ENCODE measurements at regions not wholly inside any gene's neighbourhood (a gene's known extent, or its start where the extent isn't known, plus 50 kb on each side); places are given as distances from the start of the nearest gene placed in this dataset.
A peak's percentile ranks its signal among the peaks of the same experiment; 100 is the strongest.
"Not testable (repeated sequence)": the region's sequence is repeated elsewhere in the genome, so short reads cannot be mapped to it uniquely, and the experiment has no call there.

- no peak for DNase-seq (ENCODE audit: low read depth in 2 of 2)
Measured at GRCh38 chr7:106376026-106376799, 91.4 kb upstream of the NAMPT start.

- DNase-seq (ENCODE audit: low read depth in 2 of 2), result no peak
Measured at GRCh38 chr7:106375499-106375898, 90.7 kb upstream of the NAMPT start.

DNA sequence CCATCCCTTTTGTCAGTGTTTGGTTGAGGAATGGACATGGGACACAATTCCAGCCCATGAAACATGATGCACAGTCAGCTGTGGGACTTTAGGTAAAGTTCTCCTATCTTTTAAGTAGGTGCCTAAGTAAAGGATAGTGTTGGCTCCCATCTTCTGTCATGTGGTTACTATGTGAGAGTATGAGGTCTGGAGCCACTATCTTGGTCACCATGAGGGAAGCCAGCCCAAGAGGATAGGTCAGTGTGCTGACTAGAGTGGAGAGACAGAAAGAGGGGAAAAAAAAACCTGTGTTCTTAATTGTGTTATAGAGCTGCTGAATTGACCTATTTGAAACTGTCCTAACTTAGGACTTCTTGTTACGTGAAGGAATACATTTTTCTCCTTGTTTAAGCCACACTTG, 89.7 kb upstream of the NAMPT start:
- DNase-seq (ENCODE audit: low read depth in 2 of 2), result no peak

DNA sequence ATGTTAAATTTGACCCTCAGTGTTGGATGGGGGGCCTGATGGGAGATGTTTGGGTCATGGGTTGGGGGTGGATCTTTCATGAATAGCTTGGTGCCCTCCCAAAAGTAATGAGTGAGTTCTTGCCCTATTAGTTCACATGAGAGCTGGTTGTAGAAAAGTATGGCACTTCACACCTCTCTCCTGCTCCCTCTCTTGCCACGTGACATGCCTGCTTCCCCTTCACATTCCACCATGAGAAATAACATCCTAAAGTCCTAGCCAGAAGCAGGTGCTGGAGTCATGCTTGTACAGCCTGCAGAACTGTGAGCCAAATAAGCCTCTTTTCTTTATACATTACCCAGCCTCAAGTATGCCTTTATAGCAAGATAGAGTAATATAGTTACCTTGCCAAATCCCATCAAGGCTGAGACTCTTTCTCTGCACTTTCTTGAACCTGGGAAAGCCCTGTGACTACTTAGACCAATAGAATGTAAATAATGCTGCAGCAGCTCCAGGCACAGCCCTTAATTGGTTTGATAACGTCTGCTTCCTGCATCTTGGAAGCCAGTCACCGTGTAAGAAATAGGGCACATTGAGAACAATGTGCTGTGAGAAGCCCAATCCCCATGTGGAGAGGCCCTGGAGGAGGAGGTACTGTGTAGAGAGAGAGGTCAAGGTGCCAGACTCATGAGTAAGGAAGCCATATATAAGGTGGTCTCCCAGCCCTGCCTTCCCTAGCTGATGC, 88.0 kb upstream of the NAMPT start:
- DNase-seq (ENCODE audit: low read depth in 2 of 2), result no peak

- no peak for DNase-seq (ENCODE audit: low read depth in 2 of 2)
Measured at GRCh38 chr7:106372126-106372525, 87.3 kb upstream of the NAMPT start.

- no peak for DNase-seq (ENCODE audit: low read depth in 2 of 2)
Measured at GRCh38 chr7:106371629-106372028, 86.8 kb upstream of the NAMPT start.

DNA sequence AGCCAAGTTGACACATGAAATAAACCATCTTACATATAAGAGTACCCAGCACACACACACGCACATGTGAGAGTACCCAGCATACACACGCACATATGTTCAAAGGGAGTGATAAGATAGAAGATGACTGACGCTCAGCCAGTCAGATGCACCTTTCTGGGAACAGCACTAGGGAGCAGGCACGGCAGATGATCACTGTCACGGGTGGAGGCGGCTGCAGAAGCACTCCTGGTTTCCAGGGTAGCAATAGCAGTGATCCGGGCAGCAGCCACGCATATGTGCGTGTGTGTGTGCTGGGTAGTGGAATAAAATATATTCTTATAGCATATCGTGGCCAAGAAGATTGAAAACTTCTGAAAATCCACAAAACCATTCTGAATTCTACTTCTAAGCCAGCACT, 85.8 kb upstream of the NAMPT start:
- DNase-seq (ENCODE audit: low read depth in 2 of 2), result no peak

- no peak for DNase-seq (ENCODE audit: low read depth in 2 of 2)
Measured at GRCh38 chr7:106369816-106370215, 85.0 kb upstream of the NAMPT start.

DNA sequence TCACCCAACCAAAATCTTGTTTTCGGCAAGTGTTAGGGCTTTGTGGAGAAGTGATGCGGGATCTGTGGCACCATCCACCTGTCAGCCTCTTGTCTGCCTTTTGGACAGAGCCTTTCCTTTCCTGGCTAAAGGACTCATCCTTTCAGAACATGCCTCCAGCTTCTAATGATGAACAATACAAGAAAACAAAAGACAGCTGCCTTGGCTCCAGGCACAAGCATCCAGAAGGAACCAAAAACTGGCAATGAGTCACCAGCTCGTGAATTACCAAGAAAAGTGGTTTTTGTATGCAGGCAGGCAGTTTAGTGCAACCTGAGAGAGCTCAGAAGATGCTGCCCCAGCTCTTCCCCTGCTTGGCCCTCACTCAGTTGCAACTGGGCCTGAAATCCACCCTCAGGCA, 84.6 kb upstream of the NAMPT start:
- no peak for DNase-seq (ENCODE audit: low read depth in 2 of 2)

GRCh38 chr7:106367664-106368063, 82.9 kb upstream of the NAMPT start:
- no peak for DNase-seq (ENCODE audit: low read depth in 2 of 2)

- no peak for DNase-seq (ENCODE audit: low read depth in 2 of 2)
Measured at GRCh38 chr7:106367018-106367420, 82.2 kb upstream of the NAMPT start.

DNA sequence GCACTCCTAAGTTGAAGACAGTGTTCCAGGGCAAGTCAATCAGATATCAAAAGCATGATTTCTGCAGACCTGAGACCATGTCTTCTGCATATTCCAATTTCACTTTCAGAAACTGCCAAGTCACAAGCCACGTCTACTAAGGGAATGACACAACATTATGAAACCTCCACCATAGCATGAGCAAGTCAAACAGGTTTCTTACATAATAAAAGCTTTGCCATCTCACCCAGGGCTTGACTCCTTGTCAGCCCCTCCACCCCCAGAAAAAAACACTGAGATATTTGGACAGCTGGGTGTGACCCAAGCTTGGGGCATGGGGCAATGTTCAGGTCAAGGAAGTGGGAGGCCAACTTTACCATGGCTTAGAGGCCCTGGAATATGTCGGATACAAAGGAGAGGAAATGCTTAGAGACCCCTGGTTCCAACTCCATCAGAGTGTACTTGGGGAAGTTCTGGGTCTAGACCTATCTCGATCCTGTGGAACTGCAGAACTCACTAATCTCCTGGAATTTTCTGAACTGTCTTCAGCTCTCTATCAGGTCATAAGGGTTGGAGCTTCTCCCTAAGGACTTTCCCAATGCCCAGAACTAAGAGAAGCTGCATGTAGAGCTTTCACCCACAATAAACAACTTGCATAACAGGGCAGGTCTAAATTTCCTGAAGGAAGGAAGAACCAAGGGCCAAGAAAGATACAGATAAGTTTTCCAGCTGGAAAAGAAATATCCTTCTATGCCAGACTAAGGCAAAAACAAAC, 80.6 kb upstream of the NAMPT start:
- DNase-seq (ENCODE audit: low read depth in 2 of 2), result no peak

DNA sequence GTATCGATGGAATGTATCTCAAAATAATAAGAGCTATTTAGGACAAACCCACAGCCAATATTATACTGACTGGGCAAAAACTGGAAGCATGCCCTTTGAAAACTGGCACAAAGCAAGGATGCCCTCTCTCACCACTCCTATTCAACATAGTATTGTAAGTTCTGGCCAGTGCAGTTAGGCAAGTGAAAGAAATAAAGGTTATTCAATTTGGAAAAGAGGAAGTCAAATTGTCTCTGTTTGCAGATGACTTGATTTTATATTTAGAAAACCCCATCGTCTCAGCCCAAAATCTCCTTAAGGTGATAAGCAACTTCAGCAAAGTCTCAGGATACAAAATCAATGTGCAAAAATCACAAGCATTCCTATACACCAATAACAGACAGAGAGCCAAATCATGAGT, 77.7 kb upstream of the NAMPT start:
- not testable (repeated sequence) for DNase-seq (ENCODE audit: low read depth in 2 of 2)

DNA sequence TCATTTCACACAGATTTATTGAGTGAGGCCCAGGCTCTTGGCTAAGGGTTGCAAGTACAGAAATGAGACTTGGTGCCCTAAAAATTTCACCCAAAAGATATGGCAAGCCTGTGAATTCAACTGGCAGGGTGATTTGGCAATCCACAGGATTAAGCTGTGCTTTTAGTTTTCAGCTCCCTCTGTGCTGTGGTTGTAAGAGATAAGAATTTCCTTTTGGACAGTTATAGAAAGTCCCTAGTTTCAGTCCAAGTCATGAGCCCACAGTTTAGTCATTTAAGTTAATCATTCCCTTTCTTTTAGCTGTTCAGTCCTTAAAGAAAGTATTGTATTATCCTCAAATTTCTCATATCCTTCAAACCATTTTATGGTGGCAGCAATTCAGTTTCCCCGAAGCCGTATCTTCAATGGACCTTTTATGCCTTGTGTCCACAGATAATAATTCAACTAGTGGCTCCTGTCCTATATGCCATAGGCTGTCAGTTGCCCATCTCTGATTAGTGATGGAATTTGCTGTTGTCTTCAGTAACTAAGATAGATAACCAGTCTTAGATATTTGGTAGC, 73.4 kb upstream of the NAMPT start:
- DNase-seq (ENCODE audit: low read depth in 2 of 2), result no peak

DNA sequence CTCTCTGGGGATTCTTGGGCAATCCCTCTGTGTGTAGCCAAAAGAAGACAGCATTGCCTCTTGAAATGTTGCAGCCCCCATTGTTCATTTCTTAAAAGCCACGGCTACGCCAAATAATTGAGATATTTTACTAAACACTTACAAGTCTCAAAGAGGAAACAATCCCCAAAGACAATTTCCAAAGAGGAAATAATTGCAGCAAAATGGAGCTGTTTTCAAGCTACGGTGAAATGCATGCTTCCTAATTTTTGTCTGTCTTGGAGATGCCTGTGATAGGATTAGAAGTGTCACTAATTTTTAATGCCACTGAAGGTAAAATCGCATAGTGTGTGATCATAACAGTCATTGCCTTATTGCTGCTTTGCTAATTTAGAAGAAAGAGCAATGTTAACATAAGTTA, 72.9 kb upstream of the NAMPT start:
- no peak for DNase-seq (ENCODE audit: low read depth in 2 of 2)

DNA sequence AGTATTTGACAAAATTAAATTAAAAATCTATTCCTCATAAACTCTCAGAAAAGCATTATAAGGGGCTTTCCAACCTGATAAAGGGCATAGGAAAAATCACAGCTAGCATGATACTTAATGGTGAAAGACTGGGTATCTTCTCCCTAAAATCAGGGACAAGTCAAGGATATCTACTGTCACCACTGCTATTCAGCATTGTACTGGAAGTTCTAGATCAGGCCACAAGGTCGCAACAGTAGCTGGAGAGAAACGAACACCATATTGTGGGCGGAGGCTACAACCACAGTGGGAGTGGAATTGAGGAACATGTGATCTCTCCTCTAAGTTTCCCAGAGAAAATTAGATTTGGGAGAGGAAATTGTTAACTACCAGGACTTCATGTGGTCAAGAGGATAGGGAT, 70.0 kb upstream of the NAMPT start:
- no peak for DNase-seq (ENCODE audit: low read depth in 2 of 2)

DNA sequence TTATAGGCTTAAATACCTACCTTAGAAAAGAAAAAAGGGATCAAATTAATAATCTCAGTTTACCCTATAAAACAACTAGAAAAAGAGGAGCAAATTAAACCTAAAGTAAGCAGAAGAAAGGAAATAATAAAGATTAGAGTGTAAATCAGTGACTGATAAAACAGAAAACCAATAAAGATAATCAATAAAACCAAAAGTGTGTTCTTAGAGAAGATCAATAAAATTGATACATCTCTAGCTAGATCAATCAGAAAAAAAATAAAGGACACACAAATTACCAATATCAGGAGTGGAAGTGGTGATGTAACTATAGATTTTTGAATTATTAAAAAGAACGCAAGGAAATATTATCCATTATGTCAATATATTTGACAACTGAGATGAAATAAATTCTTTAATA, 69.2 kb upstream of the NAMPT start:
- DNase-seq (ENCODE audit: low read depth in 2 of 2), result no peak

- no peak for DNase-seq (ENCODE audit: low read depth in 2 of 2)
Measured at GRCh38 chr7:106348231-106348630, 63.4 kb upstream of the NAMPT start.

GRCh38 chr7:106347229-106347833, 62.5 kb upstream of the NAMPT start:
- no peak for DNase-seq (ENCODE audit: low read depth in 2 of 2)

DNA sequence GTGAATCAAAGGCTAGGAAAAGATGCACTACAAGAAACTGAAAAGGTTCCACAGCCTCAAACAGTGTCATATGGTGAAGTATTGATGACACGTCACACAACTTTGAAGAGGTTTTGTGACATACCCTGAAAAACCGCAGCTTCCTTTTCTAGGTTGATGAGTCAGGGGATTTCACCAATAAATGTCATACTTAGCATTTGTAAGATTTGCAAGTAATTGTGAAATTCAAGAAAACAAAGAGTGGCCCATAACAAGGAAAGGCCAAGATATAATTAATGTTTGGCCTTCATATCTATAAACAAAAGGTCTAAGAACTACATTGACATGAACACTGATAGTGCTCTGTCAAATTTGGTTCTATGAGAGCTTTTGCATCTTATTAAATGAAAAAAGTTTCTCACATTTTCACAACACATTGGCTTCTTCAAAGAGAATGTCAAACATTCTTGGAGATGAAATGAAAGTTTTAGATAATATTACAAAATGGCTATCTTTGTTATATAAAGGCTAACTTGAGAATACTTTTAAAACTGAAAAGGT, 62.0 kb upstream of the NAMPT start:
- peak in 1 of 2 donors; percentile 40 for DNase-seq (ENCODE audit: low read depth in 2 of 2)

- no peak for DNase-seq (ENCODE audit: low read depth in 2 of 2)
Measured at GRCh38 chr7:106346167-106346677, 61.4 kb upstream of the NAMPT start.
